H4 (cell line): ENCODE measurements at regions not wholly inside any gene's neighbourhood (a gene's known extent, or its start where the extent isn't known, plus 50 kb on each side); places are given as distances from the start of the nearest gene placed in this dataset.
"Not testable (repeated sequence)": the region's sequence is repeated elsewhere in the genome, so short reads cannot be mapped to it uniquely, and the experiment has no call there.

Experiments used
- DNase-seq: peaks from one replicate; pipeline ENCODE4 v3.0.0-alpha.2; 2015; ENCODE audit warnings: low spot score

GRCh38 chr15:45810201-45810600 lies 175.4 kb downstream of the SQOR start:
- no peak for DNase-seq

- DNase-seq = no peak
Observed at GRCh38 chr15:45812200-45812599, 177.4 kb downstream of the SQOR start.

GRCh38 chr15:45817578-45817977 lies 182.7 kb downstream of the SQOR start:
- DNase-seq = not testable (repeated sequence)

GRCh38 chr15:45821390-45821789 lies 186.6 kb downstream of the SQOR start:
- DNase-seq = no peak

GRCh38 chr15:45822968-45823367 lies 188.1 kb downstream of the SQOR start:
- DNase-seq = not testable (repeated sequence)

- no peak for DNase-seq
Observed at GRCh38 chr15:45827275-45827674, 192.4 kb downstream of the SQOR start.

GRCh38 chr15:45827766-45828165 lies 192.9 kb downstream of the SQOR start:
- DNase-seq = no peak

- DNase-seq = no peak
Observed at GRCh38 chr15:45829336-45830153, 194.7 kb downstream of the SQOR start.

- DNase-seq = no peak
Observed at GRCh38 chr15:45831787-45832186, 197.0 kb downstream of the SQOR start.

GRCh38 chr15:45834622-45835021 lies 199.8 kb downstream of the SQOR start:
- no peak for DNase-seq

- DNase-seq = no peak
Observed at GRCh38 chr15:45842151-45842550, 207.3 kb downstream of the SQOR start.

GRCh38 chr15:45847645-45848044 lies 212.8 kb downstream of the SQOR start:
- no peak for DNase-seq

GRCh38 chr15:45849136-45849535 lies 214.3 kb downstream of the SQOR start:
- no peak for DNase-seq

GRCh38 chr15:45854455-45855202 lies 219.8 kb downstream of the SQOR start:
- DNase-seq = no peak

- peak; percentile 25 for DNase-seq
Observed at GRCh38 chr15:45855210-45855906, 220.5 kb downstream of the SQOR start.

- DNase-seq = no peak
Observed at GRCh38 chr15:45855907-45856579, 221.2 kb downstream of the SQOR start.

- no peak for DNase-seq
Observed at GRCh38 chr15:45857291-45857690, 222.5 kb downstream of the SQOR start.

GRCh38 chr15:45858491-45858890 lies 223.7 kb downstream of the SQOR start:
- no peak for DNase-seq

- DNase-seq = no peak
Observed at GRCh38 chr15:45862034-45862433, 227.2 kb downstream of the SQOR start.

- DNase-seq = peak; percentile 33
Observed at GRCh38 chr15:45863881-45864580, 229.2 kb downstream of the SQOR start.

GRCh38 chr15:45866616-45867015 lies 231.8 kb downstream of the SQOR start:
- no peak for DNase-seq
